ENCODE measurements at regions not wholly inside any gene's neighbourhood (a gene's known extent, or its start where the extent isn't known, plus 50 kb on each side); places are given as distances from the start of the nearest gene placed in this dataset.

- Histone ChIP-seq H3K36me3 (ENCODE audit: control insufficient read depth in 1 of 2, insufficient read depth in 2 of 2, low read length in 2 of 2) (no peaks in the 10 kb centered on the region), H3K9ac (ENCODE audit: low read length) (no peak overlapping the region), H2AK5ac (ENCODE audit: low read length) (no peak overlapping the region), H3K4me1 (ENCODE audit: control insufficient read depth in 1 of 2, insufficient read depth in 2 of 2, low read length in 2 of 2) (no peaks in the 10 kb centered on the region), H2BK12ac (ENCODE audit: low read length) (no peak overlapping the region), H3K4me2 (ENCODE audit: low read length) (no peak overlapping the region), H2AFZ (ENCODE audit: insufficient read depth, low read length, poor library complexity) (no peak overlapping the region), H3K14ac (ENCODE audit: low read length) (no peak overlapping the region), H3K9me3 (ENCODE audit: insufficient read depth, low read depth, low read length) (no peaks in the 10 kb centered on the region), H3K18ac (ENCODE audit: low read length) (no peak overlapping the region), H4K91ac (ENCODE audit: low read depth, low read length) (no peak overlapping the region), H3K23ac (ENCODE audit: low read length) (no peak overlapping the region), H3K79me1 (ENCODE audit: low read length) (no peaks in the 10 kb centered on the region), H4K8ac (ENCODE audit: low read depth, low read length) (no peak overlapping the region), H2BK5ac (ENCODE audit: low read depth, low read length, poor library complexity) (no peak overlapping the region), H4K12ac (ENCODE audit: low read depth, low read length) (no peak overlapping the region), H3K4me3 (ENCODE audit: low read depth, low read length) (no peak overlapping the region), H3K79me2 (ENCODE audit: control insufficient read depth, insufficient read depth, low read length, poor library complexity) (no peaks in the 10 kb centered on the region), H3K4ac (ENCODE audit: low read depth, low read length) (no peak overlapping the region), H3K27me3 (ENCODE audit: insufficient read depth, low read length) (no peaks in the 10 kb centered on the region), H2BK120ac (ENCODE audit: insufficient read depth, low read length, poor library complexity) (no peak overlapping the region), H3K27ac (ENCODE audit: low read depth, low read length) (no peak overlapping the region)
- no peak for DNase-seq
- no CpG with 5 or more reads among the region's 3 CpGs for WGBS (ENCODE audit: extremely low coverage, insufficient coverage, insufficient read length)
Observed at GRCh38 chr21:27502801-27503200, 535.9 kb upstream of the ADAMTS5 start.

- Histone ChIP-seq H2BK5ac (ENCODE audit: low read depth, low read length, poor library complexity) (no peak overlapping the region), H2BK120ac (ENCODE audit: insufficient read depth, low read length, poor library complexity) (no peak overlapping the region), H4K12ac (ENCODE audit: low read depth, low read length) (no peak overlapping the region), H3K4me3 (ENCODE audit: low read depth, low read length) (no peak overlapping the region), H3K9me3 (ENCODE audit: insufficient read depth, low read depth, low read length) (no peaks in the 10 kb centered on the region), H3K23ac (ENCODE audit: low read length) (no peak overlapping the region), H3K14ac (ENCODE audit: low read length) (no peak overlapping the region), H3K18ac (ENCODE audit: low read length) (no peak overlapping the region), H3K27me3 (ENCODE audit: insufficient read depth, low read length) (no peaks in the 10 kb centered on the region), H3K79me2 (ENCODE audit: control insufficient read depth, insufficient read depth, low read length, poor library complexity) (no peaks in the 10 kb centered on the region), H3K9ac (ENCODE audit: low read length) (no peak overlapping the region), H3K4me1 (ENCODE audit: control insufficient read depth in 1 of 2, insufficient read depth in 2 of 2, low read length in 2 of 2) (no peaks in the 10 kb centered on the region), H3K79me1 (ENCODE audit: low read length) (no peaks in the 10 kb centered on the region), H3K4me2 (ENCODE audit: low read length) (no peak overlapping the region), H4K91ac (ENCODE audit: low read depth, low read length) (no peak overlapping the region), H3K4ac (ENCODE audit: low read depth, low read length) (no peak overlapping the region), H2AFZ (ENCODE audit: insufficient read depth, low read length, poor library complexity) (no peak overlapping the region), H3K36me3 (ENCODE audit: control insufficient read depth in 1 of 2, insufficient read depth in 2 of 2, low read length in 2 of 2) (no peaks in the 10 kb centered on the region), H2BK12ac (ENCODE audit: low read length) (no peak overlapping the region), H2AK5ac (ENCODE audit: low read length) (no peak overlapping the region), H3K27ac (ENCODE audit: low read depth, low read length) (no peak overlapping the region), H4K8ac (ENCODE audit: low read depth, low read length) (no peak overlapping the region)
- peak in 1 of 2 donors; percentile 4 for DNase-seq
- WGBS (ENCODE audit: extremely low coverage, insufficient coverage, insufficient read length), result no CpG with 5 or more reads among the region's 3 CpGs
Observed at GRCh38 chr21:27498025-27498424, 531.1 kb upstream of the ADAMTS5 start.

GRCh38 chr21:27495836-27496235 is 528.9 kb upstream of the ADAMTS5 start:
- no CpG with 5 or more reads among the region's 1 CpG for WGBS (ENCODE audit: extremely low coverage, insufficient coverage, insufficient read length)
- no peaks in the 10 kb centered on the region for H3K27me3 ChIP-seq (ENCODE audit: insufficient read depth, low read length)

GRCh38 chr21:27493542-27493941 is 526.7 kb upstream of the ADAMTS5 start:
- H3K4ac ChIP-seq (ENCODE audit: low read depth, low read length), result no peak overlapping the region
- H3K79me1 ChIP-seq (ENCODE audit: low read length), result no peaks in the 10 kb centered on the region
- DNase-seq, result no peak
- H2BK5ac ChIP-seq (ENCODE audit: low read depth, low read length, poor library complexity), result no peak overlapping the region
- no peak overlapping the region for H4K91ac ChIP-seq (ENCODE audit: low read depth, low read length)
- H3K9ac ChIP-seq (ENCODE audit: low read length), result no peak overlapping the region
- H3K4me3 ChIP-seq (ENCODE audit: low read depth, low read length), result no peak overlapping the region
- no peak overlapping the region for H3K18ac ChIP-seq (ENCODE audit: low read length)
- H2BK12ac ChIP-seq (ENCODE audit: low read length), result no peak overlapping the region
- H3K9me3 ChIP-seq (ENCODE audit: insufficient read depth, low read depth, low read length), result no peaks in the 10 kb centered on the region
- H3K27ac ChIP-seq (ENCODE audit: low read depth, low read length), result no peak overlapping the region
- no peak overlapping the region for H3K23ac ChIP-seq (ENCODE audit: low read length)
- H4K12ac ChIP-seq (ENCODE audit: low read depth, low read length), result no peak overlapping the region
- no peaks in the 10 kb centered on the region for H3K36me3 ChIP-seq (ENCODE audit: control insufficient read depth in 1 of 2, insufficient read depth in 2 of 2, low read length in 2 of 2)
- H3K79me2 ChIP-seq (ENCODE audit: control insufficient read depth, insufficient read depth, low read length, poor library complexity), result no peaks in the 10 kb centered on the region
- H3K4me1 ChIP-seq (ENCODE audit: control insufficient read depth in 1 of 2, insufficient read depth in 2 of 2, low read length in 2 of 2), result no peaks in the 10 kb centered on the region
- no peak overlapping the region for H4K8ac ChIP-seq (ENCODE audit: low read depth, low read length)
- no peak overlapping the region for H3K14ac ChIP-seq (ENCODE audit: low read length)
- no peak overlapping the region for H2BK120ac ChIP-seq (ENCODE audit: insufficient read depth, low read length, poor library complexity)
- H2AK5ac ChIP-seq (ENCODE audit: low read length), result no peak overlapping the region
- H2AFZ ChIP-seq (ENCODE audit: insufficient read depth, low read length, poor library complexity), result no peak overlapping the region
- H3K27me3 ChIP-seq (ENCODE audit: insufficient read depth, low read length), result no peaks in the 10 kb centered on the region
- H3K4me2 ChIP-seq (ENCODE audit: low read length), result no peak overlapping the region

More at GRCh38 chr21:27495836-27496235, 528.9 kb upstream of the ADAMTS5 start:
- H3K4ac ChIP-seq (ENCODE audit: low read depth, low read length), result no peak overlapping the region
- no peak overlapping the region for H3K18ac ChIP-seq (ENCODE audit: low read length)
- no peak overlapping the region for H3K14ac ChIP-seq (ENCODE audit: low read length)
- no peak overlapping the region for H3K23ac ChIP-seq (ENCODE audit: low read length)
- no peaks in the 10 kb centered on the region for H3K4me1 ChIP-seq (ENCODE audit: control insufficient read depth in 1 of 2, insufficient read depth in 2 of 2, low read length in 2 of 2)
- H3K27ac ChIP-seq (ENCODE audit: low read depth, low read length), result no peak overlapping the region
- H2AK5ac ChIP-seq (ENCODE audit: low read length), result no peak overlapping the region
- no peak overlapping the region for H3K4me3 ChIP-seq (ENCODE audit: low read depth, low read length)
- H2BK5ac ChIP-seq (ENCODE audit: low read depth, low read length, poor library complexity), result no peak overlapping the region
- no peak overlapping the region for H3K4me2 ChIP-seq (ENCODE audit: low read length)
- no peak overlapping the region for H4K12ac ChIP-seq (ENCODE audit: low read depth, low read length)
- H3K79me1 ChIP-seq (ENCODE audit: low read length), result no peaks in the 10 kb centered on the region
- no peaks in the 10 kb centered on the region for H3K36me3 ChIP-seq (ENCODE audit: control insufficient read depth in 1 of 2, insufficient read depth in 2 of 2, low read length in 2 of 2)
- H4K91ac ChIP-seq (ENCODE audit: low read depth, low read length), result no peak overlapping the region
- H2AFZ ChIP-seq (ENCODE audit: insufficient read depth, low read length, poor library complexity), result no peak overlapping the region
- no peaks in the 10 kb centered on the region for H3K9me3 ChIP-seq (ENCODE audit: insufficient read depth, low read depth, low read length)
- no peak overlapping the region for H3K9ac ChIP-seq (ENCODE audit: low read length)
- H3K79me2 ChIP-seq (ENCODE audit: control insufficient read depth, insufficient read depth, low read length, poor library complexity), result no peaks in the 10 kb centered on the region
- H4K8ac ChIP-seq (ENCODE audit: low read depth, low read length), result no peak overlapping the region
- no peak for DNase-seq
- H2BK120ac ChIP-seq (ENCODE audit: insufficient read depth, low read length, poor library complexity), result no peak overlapping the region
- no peak overlapping the region for H2BK12ac ChIP-seq (ENCODE audit: low read length)
